NAMALWA (cell line): ENCODE measurements at regions not wholly inside any gene's neighbourhood (a gene's known extent, or its start where the extent isn't known, plus 50 kb on each side); places are given as distances from the start of the nearest gene placed in this dataset.
"Not testable (repeated sequence)": the region's sequence is repeated elsewhere in the genome, so short reads cannot be mapped to it uniquely, and the experiment has no call there.

Experiments
- DNase-seq: peaks from one replicate; pipeline ENCODE4 v3.0.0-alpha.2; 2015; ENCODE audit warnings: low spot score

- no peak for DNase-seq
These were observed 351.0 kb upstream of the NFIA start for GRCh38 chr1:60731321-60731720.

- no peak for DNase-seq
These were observed 354.8 kb upstream of the NFIA start for GRCh38 chr1:60727552-60727951.

GRCh38 chr1:60716472-60716871 lies 365.9 kb upstream of the NFIA start:
- no peak for DNase-seq

DNA sequence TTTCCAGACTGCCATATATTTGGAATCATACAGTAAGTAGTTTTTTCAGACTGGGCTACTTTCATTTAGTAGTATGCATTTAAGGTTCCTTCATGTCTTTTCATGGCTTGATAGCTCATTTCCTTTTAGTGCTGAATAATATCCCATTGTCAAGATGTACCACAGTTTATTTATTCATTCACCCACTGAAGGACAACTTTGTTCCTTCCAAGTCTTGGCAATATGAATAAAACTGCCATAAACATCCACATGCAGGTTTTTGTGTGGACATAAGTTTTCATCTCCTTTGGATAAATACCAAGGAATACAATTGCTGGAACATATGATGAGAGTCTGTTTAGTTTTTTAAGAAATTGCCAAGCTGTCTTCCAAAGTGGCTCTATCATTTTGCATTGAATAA lies 366.4 kb upstream of the NFIA start:
- no peak for DNase-seq

- DNase-seq = no peak
These were observed 372.9 kb upstream of the NFIA start for GRCh38 chr1:60709426-60709825.

GRCh38 chr1:60705026-60705425 lies 377.3 kb upstream of the NFIA start:
- DNase-seq = no peak

DNA sequence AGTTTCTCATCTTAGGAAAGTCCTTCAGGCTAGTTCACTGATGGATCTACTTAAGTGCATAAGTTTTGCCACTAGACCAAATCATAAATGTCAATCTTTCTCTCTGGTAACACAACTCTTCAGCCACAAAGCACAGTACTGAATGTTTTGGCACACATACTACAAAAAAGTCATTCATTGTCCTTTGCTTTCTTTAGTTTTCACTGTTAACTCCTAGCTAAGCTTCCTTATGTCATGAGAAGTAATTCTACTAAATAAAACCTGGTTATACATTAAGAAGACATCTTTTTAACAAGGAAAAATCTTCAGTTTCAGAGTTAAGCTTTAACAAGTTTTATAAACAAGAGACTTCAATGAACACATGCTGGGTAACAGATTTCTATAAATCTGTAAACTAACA lies 379.2 kb upstream of the NFIA start:
- DNase-seq = no peak

DNA sequence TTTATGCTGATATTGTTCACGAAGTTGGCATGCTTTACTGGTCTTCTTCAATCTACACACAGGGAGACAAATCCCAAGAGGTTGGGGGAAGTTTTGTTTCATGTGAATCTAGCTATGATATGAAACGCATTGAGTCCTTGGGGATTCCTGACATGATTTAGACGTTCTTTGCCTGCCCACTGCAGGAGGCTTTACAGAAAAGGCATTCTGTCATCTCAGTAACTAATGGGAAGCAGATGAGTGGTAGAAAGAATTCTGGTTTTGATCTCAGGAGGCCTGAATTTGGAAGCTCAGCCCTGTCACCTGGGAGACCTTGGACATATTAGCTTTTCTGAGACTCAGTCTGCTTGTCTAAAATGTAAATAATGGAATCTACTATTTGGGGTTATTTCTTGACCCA lies 383.0 kb upstream of the NFIA start:
- no peak for DNase-seq

DNA sequence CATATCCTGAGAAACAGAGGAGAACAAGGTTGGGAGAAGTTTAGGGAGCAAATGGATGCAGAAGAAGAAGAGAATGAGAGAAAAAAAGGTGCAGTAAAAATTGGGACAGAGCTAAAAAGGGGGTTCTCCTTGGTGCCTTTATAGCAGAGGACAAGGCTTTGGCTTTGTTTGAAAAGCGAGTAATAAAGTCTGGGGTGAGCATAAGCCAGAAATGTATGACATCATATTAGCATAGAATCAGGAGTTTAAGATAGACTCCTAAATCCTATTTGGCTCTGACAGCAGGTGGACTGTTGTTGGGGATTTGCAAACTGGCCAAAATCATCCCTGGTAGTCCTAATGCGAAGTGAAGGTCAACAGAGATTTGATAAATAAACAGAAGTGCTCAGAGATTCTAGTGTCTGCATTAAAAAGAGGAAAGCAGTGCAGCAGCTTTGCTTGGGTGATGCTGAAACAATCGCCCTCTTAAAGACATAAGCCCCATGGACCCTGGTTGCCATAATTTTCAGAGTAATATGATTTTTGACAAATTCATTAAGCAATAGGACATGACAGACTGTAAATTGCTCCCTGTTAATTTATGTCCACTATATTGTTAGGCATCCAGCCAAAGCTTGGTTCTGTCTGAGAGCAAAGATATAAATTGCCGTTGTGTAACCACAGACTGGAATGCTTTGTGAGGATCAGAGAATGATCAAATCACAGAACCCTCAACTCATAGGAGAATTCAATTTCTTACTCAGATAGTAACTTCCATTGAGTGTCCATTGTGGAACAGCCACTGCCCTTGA lies 385.0 kb upstream of the NFIA start:
- no peak for DNase-seq

- DNase-seq = no peak
These were observed 385.8 kb upstream of the NFIA start for GRCh38 chr1:60696512-60696911.

GRCh38 chr1:60695716-60696171 lies 386.6 kb upstream of the NFIA start:
- DNase-seq = no peak

GRCh38 chr1:60694980-60695379 lies 387.4 kb upstream of the NFIA start:
- no peak for DNase-seq

DNA sequence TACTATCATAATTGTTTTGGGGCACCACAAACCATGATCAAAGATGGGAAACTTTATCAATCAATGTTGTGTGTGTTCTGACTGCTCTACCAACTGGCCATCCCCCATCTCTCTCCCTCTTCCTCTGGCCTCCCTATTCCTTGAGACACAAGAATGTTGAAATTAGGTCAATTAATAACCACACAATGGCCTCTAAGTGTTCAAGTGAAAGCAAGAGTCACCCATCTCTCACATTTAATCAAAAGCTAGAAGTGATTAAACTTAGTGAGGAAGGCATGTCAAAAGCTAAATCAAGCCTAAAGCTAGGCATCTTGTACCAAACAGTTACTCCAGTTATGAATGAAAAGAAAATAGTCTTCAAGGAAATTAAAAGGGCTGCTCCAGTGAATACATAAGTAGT lies 390.3 kb upstream of the NFIA start:
- no peak for DNase-seq

DNA sequence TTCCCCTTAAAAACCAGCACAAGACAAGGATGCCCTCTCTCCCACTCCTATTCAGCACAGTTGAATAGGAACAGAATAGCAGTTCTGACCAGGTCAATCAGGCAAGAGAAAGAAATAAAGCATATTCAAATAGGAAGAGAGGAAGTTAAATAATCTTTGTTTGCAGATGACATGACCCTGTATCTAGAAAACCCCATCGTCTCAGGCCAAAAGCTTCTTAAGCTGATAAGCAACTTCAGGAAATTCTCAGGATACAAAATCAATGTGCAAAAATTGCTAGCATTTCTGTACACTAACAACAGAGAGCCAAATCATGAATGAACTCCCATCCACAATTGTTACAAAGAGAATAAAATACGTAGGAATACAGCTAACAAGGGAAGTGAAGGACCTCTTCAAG lies 394.1 kb upstream of the NFIA start:
- not testable (repeated sequence) for DNase-seq

DNA sequence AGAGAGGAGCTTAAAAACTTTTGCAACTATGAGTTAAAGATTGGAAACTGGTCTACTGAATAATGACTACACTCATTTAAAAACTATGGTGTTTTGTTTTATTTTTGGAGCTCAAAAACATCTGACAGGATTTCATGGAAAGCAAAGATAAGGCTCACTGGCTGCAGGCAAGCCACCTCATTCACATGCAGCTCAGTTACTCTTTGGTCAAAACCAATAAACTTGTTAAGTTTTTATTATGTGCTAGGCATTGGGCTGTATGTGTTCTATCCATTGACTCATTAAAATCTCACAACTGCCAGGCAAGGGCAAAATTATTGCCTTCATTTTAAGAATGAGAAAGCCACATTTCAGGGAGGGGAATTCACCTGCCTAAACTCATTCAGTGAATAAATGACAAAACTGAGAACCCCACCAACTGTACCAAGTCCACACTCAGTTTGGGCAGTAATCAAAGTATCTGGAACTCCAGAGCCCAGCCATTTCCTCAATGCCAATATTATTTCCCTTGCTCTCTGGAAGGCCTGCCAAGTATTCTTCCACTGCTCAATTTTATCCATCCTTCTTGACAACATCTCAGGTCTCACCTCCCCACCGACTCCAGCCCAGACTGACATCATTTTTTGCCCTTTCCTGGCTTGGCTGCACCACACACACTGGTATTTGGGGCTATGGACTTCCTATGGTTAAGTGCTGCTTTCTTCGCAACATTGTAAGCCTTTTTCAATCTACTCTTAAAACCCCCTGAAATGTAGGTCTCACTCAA lies 401.1 kb upstream of the NFIA start:
- DNase-seq = no peak

GRCh38 chr1:60679524-60680375 lies 402.6 kb upstream of the NFIA start:
- no peak for DNase-seq

GRCh38 chr1:60678802-60679201 lies 403.6 kb upstream of the NFIA start:
- DNase-seq = no peak

- DNase-seq = no peak
These were observed 404.0 kb upstream of the NFIA start for GRCh38 chr1:60678391-60678790.

- no peak for DNase-seq
These were observed 409.9 kb upstream of the NFIA start for GRCh38 chr1:60672449-60672848.

DNA sequence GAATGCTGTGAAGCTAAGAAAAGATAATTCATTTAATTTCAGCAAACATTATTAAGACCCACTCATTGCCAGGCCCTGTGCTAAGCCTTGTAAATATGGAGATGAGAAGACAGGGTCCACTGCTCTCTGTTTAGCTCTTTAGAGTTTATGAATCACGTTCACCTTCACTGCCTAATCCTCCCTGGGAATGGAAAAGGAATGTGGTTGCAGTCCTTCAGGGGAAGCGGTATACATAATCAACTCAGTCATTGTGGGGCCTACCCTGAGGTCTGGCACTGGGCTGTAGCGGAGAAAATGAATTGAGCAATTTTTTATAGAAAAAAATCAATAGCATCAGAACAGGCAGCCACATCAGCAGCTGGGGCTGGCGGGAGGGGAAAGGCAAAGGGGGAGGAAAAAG lies 412.1 kb upstream of the NFIA start:
- no peak for DNase-seq

DNA sequence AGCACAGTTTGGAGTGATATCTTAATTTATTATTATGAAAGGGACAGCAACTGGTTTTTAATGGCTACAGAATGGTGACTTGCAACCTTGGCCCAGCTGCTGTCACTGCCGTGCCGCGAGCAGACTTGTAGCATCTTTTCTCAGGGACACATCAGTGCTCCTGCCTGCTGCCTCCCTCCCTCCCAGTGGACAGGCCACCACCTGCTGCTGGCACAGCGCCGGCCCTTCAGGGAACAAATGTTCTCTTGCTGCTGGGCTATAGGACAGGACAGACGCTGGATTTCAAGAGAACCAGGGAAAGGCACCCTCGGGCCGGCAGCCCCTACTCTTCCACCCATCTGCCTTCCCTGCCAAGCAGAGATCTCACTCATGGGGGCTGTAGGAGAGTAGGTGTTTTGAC lies 413.8 kb upstream of the NFIA start:
- no peak for DNase-seq

DNA sequence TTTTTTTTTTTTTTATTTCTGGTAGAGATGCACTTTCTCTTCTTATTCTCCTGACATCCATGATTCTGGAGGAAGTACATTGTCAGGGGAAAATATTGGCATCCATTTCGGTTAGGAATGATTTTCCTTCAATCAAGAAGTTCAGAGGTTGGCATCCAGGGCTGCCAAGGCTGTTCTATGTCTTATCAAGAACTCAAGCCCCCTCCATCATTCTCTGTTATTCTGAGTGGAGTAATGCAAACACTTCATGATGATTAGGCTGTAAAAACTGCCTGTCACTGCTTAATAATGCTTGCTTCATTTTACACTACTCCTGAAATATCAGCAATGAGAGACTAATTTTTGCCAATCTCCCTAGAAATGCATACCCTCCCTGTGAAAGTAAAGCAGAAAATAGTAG lies 417.1 kb upstream of the NFIA start:
- DNase-seq = no peak
